Liver (tissue), 8 donors: ENCODE measurements at regions not wholly inside any gene's neighbourhood (a gene's known extent, or its start where the extent isn't known, plus 50 kb on each side); places are given as distances from the start of the nearest gene placed in this dataset.

ENCODE experiments used
- DNase-seq: peaks from one replicate; pipeline ENCODE4 v3.0.0-alpha.2; 2017; ENCODE audit warnings: low spot score
- H3K27ac ChIP-seq, 2 donors: one replicate each; pipeline ENCODE4 v1.7.0; 2013; ENCODE audit warnings: inconsistent platforms in 2 of 2, low read length in 2 of 2, control low read depth in 1 of 2, low read depth in 1 of 2, mild to moderate bottlenecking in 1 of 2
- H3K27me3 ChIP-seq, 4 donors: one replicate each; pipeline versions ENCODE4 v1.6.1 to v1.7.0; 2013; ENCODE audit warnings: low read length in 3 of 4, inconsistent platforms in 1 of 4, mild to moderate bottlenecking in 1 of 4, moderate library complexity in 1 of 4; ENCODE audit not compliant: control insufficient read depth in 4 of 4, insufficient read depth in 4 of 4
- H3K36me3 ChIP-seq, 4 donors: one replicate each; pipeline versions ENCODE4 v1.6.1 to v1.7.0; 2013; ENCODE audit warnings: low read length in 3 of 4, mild to moderate bottlenecking in 3 of 4, low read depth in 1 of 4, moderate library complexity in 1 of 4; ENCODE audit not compliant: control insufficient read depth in 4 of 4, insufficient read depth in 3 of 4
- H3K4me1 ChIP-seq, 4 donors: one replicate each; pipeline versions ENCODE4 v1.6.1 to v1.7.0; 2013; ENCODE audit warnings: low read length in 3 of 4, mild to moderate bottlenecking in 3 of 4, moderate library complexity in 1 of 4; ENCODE audit not compliant: control insufficient read depth in 4 of 4, insufficient read depth in 4 of 4
- H3K4me3 ChIP-seq, 3 donors: one replicate each; pipeline versions ENCODE4 v1.6.1 to v1.7.0; 2013; ENCODE audit warnings: low read length in 3 of 3, control low read depth in 1 of 3, low read depth in 1 of 3, mild to moderate bottlenecking in 1 of 3
- H3K9ac ChIP-seq, 2 donors: one replicate each; pipeline ENCODE4 v1.7.0; 2013; ENCODE audit warnings: low read length in 2 of 2, mild to moderate bottlenecking in 2 of 2, moderate library complexity in 2 of 2, control low read depth in 1 of 2, low read depth in 1 of 2
- H3K9me3 ChIP-seq, 4 donors: one replicate each; pipeline versions ENCODE4 v1.6.1 to v1.7.0; 2013; ENCODE audit warnings: low read length in 3 of 4; ENCODE audit not compliant: control insufficient read depth in 4 of 4
- ATF3 ChIP-seq: IDR thresholded peaks from 2 replicates; pipeline ENCODE4 v1.6.1; 2016; ENCODE audit warnings: antibody characterized with exemption
- CTCF ChIP-seq: fragments of 150-350 bp; IDR thresholded peaks from 2 replicates; pipeline ENCODE4 v1.5.1; 2017; ENCODE audit warnings: improper control_type of control experiment, low read depth, low read length; ENCODE audit not compliant: missing input control
- EGR1 ChIP-seq, 2 donors: IDR thresholded peaks; 2 replicates each; pipeline ENCODE4 v1.6.1; 2016 to 2018; ENCODE audit warnings: antibody characterized with exemption in 2 of 2, low read depth in 2 of 2
- FOXA1 ChIP-seq: IDR thresholded peaks from 2 replicates; pipeline ENCODE4 v1.6.1; 2016; ENCODE audit warnings: antibody characterized with exemption
- FOXA2 ChIP-seq: IDR thresholded peaks from 2 replicates; pipeline ENCODE4 v1.6.1; 2016; ENCODE audit warnings: antibody characterized with exemption
- GABPA ChIP-seq, 2 donors: IDR thresholded peaks in 1 of 2; conservative IDR thresholded peaks in 1 of 2; 2 replicates each; pipeline ENCODE4 v1.6.1; 2016; ENCODE audit warnings: antibody characterized with exemption in 2 of 2, mild to moderate bottlenecking in 1 of 2, moderate library complexity in 1 of 2
- HNF4A ChIP-seq, 2 donors: conservative IDR thresholded peaks; 2 replicates each; pipeline ENCODE4 v1.6.1; 2016; ENCODE audit warnings: antibody characterized with exemption in 2 of 2, mild to moderate bottlenecking in 2 of 2
- JUND ChIP-seq, 2 donors: IDR thresholded peaks; 2 replicates each; pipeline ENCODE4 v1.6.1; 2016; ENCODE audit warnings: antibody characterized with exemption in 2 of 2
- MAX ChIP-seq: IDR thresholded peaks from 2 replicates; pipeline ENCODE4 v1.6.1; 2016; ENCODE audit warnings: antibody characterized with exemption
- NR2F2 ChIP-seq: IDR thresholded peaks from 2 replicates; pipeline ENCODE4 v1.6.1; 2016; ENCODE audit warnings: antibody characterized with exemption
- RAD21 ChIP-seq, 2 donors: IDR thresholded peaks; 2 replicates each; pipeline ENCODE4 v1.6.1; 2016; ENCODE audit warnings: antibody characterized with exemption in 2 of 2, mild to moderate bottlenecking in 2 of 2
- REST ChIP-seq: IDR thresholded peaks from 2 replicates; pipeline ENCODE4 v1.6.1; 2016; ENCODE audit warnings: antibody characterized with exemption, mild to moderate bottlenecking
- RXRA ChIP-seq, 2 donors: IDR thresholded peaks; 2 replicates each; pipeline ENCODE4 v1.6.1; 2017 to 2018; ENCODE audit warnings: antibody characterized with exemption in 2 of 2, mild to moderate bottlenecking in 1 of 2
- SP1 ChIP-seq: IDR thresholded peaks from 2 replicates; pipeline ENCODE4 v1.6.1; 2018; ENCODE audit warnings: antibody characterized with exemption, mild to moderate bottlenecking
- TAF1 ChIP-seq: conservative IDR thresholded peaks from 2 replicates; pipeline ENCODE4 v1.6.1; 2016; ENCODE audit warnings: antibody characterized with exemption, mild to moderate bottlenecking
- YY1 ChIP-seq: IDR thresholded peaks from 2 replicates; pipeline ENCODE4 v1.6.1; 2016; ENCODE audit warnings: antibody characterized with exemption, mild to moderate bottlenecking
- ZBTB33 ChIP-seq: IDR thresholded peaks from 2 replicates; pipeline ENCODE4 v1.6.1; 2016; ENCODE audit warnings: antibody characterized with exemption
- WGBS: extraction: QIAGEN DNeasy Blood & Tissue Kit; methylation state at CpG from one replicate; pipeline ENCODE4 v1.1.7; 2013; 5-methylcytosine and 5-hydroxymethylcytosine counted together
- donor health status: healthy.
- donor health status: healthy.
- donor health status: healthy.
- donor health status: healthy.
- donor health status: healthy.

GRCh38 chr12:59181196-59181777 lies 261.0 kb upstream of the LRIG3 start:
- H3K4me3 ChIP-seq = no peak overlapping the region
- H3K36me3 ChIP-seq = no peaks in the 10 kb centered on the region
- H3K4me1 ChIP-seq = no peaks in the 10 kb centered on the region
- TF ChIP-seq EGR1 (IDR thresholded peaks at IDR 0.05; ENCODE audit: low read depth in 2 of 2) (no peak), HNF4A (conservative IDR thresholded peaks at IDR 0.05) (no peak), SP1 (no peak), ATF3 (no peak), RAD21 (IDR thresholded peaks at IDR 0.05) (no peak), JUND (IDR thresholded peaks at IDR 0.05) (no peak), FOXA1 (no peak), FOXA2 (no peak), REST (no peak), TAF1 (no peak), GABPA (IDR thresholded peaks at IDR 0.05 in 1 of 2, conservative IDR thresholded peaks at IDR 0.05 in 1 of 2) (no peak), MAX (no peak), CTCF (no peak), YY1 (no peak), RXRA (IDR thresholded peaks at IDR 0.05) (no peak), NR2F2 (no peak), ZBTB33 (no peak)
- H3K27ac ChIP-seq = no peak overlapping the region
- H3K9me3 ChIP-seq = no peaks in the 10 kb centered on the region
- DNase-seq = no peak
- H3K9ac ChIP-seq = no peak overlapping the region
- H3K27me3 ChIP-seq = no peaks in the 10 kb centered on the region
- 78% methylated on average over 2 of the region's 2 CpGs for WGBS
